Raji (cell line): ENCODE measurements at regions not wholly inside any gene's neighbourhood (a gene's known extent, or its start where the extent isn't known, plus 50 kb on each side); places are given as distances from the start of the nearest gene placed in this dataset.

Source experiments
- POLR2A ChIP-seq: IDR thresholded peaks from 2 replicates; pipeline ENCODE4 v1.6.1; 2011; ENCODE audit warnings: low read depth, low read length, control low read depth; ENCODE audit not compliant: insufficient read depth

DNA sequence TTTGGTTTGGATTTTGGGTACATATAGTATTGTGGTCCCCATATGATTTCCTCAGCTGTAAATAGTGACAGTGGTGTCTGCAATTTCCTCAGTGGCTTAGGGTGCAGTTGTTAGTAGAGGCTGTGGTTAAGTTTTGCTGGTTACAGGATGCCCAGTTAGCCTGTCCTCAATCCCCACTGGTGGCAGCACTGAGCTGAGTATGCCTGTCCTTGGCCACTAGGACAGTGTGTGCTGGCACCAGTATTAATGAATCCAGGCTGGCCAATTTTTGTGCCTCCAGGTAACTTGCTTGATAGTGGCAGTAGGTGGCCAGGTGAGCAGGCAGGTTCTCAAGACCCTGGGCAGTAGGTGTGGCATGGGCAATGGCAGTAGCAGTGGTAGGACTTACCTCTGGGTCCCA is 973.1 kb downstream of the TMEM182 start:
- TF ChIP-seq POLR2A, result no peak

DNA sequence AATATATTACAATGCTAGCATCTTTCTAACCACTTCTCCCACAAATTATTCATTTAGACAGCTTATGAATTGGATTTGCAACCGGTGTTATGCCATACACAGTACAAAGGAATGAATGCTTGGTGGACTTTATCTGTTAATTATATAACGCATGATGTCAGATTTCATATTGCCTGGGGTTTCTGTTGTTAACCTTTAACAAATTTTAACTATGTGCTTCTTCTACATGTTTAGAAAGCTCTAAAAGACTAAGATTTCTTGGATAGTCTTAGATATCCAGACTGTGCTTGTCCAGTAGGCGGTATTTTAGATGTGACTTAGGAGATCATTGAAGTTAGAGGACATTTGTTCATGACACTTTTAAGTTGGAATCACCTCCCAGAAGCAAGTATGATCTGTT is 976.3 kb downstream of the TMEM182 start:
- no peak for TF ChIP-seq POLR2A

DNA sequence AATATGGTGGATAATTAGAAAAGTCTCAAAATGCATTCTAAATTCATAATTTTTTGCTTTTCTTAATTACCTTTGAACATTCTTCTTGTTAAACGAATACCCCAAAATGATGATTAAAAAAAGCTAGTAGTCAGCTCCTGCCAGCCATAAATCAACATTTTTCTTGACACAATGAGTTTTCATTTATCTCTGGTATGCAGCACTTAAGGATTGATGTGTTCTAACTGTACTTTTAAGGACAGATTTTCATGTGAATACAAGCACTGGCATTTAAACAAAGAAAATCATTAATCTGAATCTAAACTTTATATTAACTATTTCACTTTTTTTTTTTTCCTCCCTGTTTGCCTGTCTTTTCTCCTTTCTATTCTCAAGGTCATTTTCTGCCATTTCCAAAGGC is 976.8 kb downstream of the TMEM182 start:
- no peak for TF ChIP-seq POLR2A

DNA sequence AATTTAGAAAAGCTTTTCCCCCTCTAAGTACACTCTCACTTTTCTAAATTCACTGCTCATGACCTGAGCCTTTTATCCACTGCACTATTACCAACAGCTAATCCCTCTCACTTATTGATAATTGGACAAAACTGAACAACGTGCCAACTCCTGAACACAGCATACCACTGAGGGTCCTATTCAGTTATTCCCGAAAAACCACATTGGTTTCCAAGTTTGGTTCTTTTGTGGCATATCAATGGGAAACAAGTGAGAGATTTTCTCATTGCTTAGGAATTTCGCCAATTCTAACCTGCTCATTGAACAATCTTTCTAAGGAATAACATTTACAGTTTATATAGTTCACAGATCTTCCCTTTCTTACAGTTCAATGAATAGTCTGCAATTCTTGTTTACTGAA is 977.4 kb downstream of the TMEM182 start:
- no peak for TF ChIP-seq POLR2A

DNA sequence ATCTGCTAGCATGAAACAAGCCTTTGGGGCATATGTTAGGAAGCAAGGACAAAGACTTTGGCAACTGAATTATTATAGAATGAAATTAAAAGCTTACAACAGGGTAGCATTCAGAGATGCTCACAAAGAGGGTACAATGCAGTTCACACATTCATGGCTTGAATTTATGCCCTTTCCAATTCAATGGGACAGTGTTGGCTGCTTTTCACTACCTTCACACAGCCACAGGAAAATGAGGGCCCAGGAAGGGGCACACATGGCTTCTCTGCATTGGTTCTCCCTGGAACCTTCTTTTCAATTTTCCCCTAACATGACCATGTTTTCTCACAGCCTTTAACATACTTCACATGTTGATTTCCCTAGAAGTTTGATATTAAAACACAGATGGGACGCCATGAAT is 978.1 kb downstream of the TMEM182 start:
- no peak for TF ChIP-seq POLR2A

DNA sequence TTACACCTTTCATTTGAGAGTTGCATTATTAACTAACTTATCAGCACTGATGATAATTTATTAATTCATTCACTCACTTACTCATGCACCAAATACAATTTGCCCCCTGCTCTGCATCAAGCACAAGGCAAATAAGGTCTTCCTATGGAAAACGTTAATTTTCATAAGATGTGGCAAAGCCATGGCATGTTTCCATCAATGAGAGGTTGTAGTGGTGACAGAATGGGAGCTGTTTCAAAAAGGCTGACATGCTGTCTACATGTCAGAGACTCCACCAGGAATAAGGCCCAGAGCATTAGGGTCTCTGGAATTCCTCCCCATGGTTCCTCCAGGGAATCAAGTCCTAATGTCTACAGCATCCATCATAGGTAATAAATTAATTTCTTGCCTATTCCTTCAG is 978.8 kb downstream of the TMEM182 start:
- TF ChIP-seq POLR2A, result no peak

DNA sequence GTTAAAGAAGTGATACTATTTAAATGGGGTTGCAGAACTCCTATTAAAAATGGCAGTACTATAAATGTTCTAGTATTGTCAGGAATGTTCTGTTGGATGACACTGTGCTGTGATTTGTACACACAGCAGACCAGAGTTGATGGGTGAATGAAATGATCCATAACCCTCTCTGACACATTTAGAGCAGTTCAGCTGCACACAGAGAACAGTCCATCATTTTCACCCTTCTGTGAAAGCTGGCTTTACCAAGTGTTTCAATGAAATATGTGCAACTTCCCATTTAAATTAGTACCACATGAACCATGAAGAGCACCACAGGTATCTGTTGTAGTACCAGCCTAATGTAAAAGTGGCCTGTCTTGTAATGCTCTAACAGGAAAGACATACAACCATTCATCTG is 981.4 kb downstream of the TMEM182 start:
- no peak for TF ChIP-seq POLR2A

DNA sequence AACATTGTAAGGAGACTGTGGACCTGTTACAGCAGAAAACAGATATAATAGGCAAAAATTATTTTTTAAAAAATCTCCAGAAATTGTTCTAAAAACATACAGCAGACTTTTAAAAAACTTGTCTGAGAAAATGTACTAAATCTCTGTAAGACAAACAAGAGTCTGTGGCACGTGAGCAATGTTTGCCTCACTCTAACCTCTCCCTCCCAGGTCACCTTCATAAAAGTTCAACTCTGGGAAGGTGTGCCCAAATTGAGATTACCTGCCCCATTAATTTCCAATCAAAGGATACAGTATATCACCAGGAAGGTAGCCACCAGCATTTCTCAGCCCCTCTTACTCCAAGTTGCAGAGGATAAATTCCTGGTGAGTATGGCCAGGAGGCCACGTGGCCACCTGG is 992.7 kb downstream of the TMEM182 start:
- TF ChIP-seq POLR2A, result no peak

DNA sequence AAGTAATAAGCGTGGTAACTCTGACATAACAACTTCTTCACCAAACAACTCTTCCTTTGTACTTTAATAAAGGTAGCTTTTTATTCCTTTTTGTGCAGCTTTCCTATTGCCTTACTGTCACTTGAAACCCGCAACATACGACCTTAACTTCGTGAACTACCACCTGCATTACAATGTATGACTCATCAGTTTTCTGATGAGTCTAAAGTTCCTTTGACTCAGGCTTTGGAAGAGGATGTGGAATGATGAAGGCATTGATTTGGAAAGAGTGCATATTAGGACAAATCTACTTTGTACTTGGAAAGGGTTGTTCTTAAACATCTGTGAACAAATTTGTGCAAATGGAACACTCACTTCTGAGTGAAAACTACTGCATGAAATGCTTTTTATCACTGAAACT is 1012.1 kb downstream of the TMEM182 start:
- no peak for TF ChIP-seq POLR2A

DNA sequence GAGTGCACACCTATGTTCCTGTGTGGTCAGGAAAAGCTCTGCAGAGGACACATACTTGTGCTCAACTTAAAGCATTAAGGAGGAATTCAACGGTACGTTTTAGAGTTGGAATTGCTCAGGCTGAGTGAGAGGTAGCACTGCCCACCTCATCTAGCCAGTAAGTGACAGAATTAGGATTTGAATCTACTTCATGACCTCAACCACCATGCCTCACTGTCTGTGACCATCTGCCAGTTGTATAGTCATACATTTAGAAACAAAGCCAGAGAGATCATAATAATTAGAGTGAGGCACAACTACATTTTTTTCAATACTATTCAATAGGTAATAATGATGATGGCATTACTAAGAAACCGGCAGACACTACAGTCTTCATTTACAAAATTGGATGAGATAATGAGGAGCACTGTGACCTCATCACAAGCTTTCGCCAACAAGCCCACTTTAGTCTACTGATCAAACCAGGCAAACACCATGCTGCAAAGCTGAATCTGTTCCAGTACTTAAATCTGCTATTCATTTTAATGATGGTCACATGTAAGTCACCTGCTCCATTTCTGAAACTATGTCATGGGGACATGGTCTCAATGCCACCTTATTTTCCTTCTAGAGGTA is 1018.4 kb downstream of the TMEM182 start:
- no peak for TF ChIP-seq POLR2A

DNA sequence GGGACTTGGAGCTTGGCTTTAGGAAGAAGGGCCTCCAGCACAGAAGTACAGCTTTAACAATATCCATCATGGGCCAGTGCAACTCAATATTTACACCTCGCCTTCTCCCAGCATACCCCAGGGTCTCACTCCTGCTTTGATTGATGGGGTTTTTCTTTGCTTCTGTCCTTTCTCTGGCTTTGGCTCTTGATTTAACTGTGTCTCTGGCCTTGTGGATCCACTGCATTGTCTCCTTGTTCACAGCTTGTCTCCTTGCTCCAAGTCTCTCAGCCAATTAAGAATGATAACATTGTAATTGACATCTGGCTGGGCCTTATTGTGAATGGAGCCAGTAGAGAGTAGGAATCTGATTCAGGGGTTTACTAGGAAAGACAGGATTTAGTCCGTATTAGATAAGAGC is 1019.5 kb downstream of the TMEM182 start:
- no peak for TF ChIP-seq POLR2A

DNA sequence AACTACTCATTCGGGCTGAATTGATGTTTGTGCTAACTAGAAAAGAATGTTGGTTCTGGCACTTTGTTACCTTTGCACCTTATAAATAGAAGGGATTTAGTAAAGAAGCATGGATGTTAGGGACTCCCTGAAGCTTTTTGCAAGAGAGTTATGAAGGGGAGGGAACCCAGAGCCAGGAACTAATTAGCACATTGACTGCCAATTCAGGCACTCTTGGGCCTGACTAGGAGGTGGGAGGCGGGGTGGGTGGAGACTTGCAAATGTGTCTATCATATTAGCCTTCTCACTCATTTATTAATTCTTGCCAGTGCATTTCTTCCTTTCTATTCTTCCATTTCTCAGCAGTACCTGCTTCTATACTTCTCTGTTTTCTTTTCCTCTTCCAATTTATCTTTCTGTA is 1022.4 kb downstream of the TMEM182 start:
- TF ChIP-seq POLR2A, result no peak

DNA sequence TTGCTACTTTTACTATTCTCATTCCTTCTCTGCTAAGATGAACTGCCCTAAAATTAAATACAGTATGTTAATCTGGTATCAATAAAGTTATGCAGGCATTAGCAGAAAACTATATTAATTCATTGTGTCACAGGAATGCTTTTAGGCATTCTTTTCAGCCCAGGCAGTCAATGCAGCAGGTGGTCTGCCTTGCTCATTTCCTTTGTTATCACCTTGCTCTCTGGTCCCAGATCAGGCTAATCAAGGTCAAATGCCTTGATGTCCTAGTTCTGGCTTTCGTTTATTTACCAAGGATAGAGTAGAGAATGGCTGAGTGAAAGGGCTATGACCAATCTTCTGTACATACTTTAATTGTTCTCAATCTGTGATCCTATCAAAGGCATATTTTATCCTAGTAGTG is 1023.6 kb downstream of the TMEM182 start:
- no peak for TF ChIP-seq POLR2A

DNA sequence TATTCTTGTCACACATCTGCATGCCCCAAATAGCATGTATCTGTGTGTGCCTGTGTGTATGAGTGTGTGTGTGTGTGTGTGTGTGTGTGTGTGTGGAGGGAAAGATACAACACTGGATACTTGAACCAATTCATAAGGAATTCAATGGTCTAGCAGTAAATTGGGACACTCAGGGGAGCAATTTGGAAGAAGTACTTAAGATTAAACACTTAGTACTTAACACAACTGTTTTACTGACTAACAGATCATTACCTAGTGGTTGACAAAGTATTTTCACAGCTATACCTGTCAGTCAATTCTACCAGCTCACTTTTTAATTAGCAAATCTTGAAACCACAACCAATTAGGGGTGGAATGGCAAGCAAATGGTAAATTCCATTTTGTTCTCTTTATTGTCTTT is 1024.1 kb downstream of the TMEM182 start:
- no peak for TF ChIP-seq POLR2A

DNA sequence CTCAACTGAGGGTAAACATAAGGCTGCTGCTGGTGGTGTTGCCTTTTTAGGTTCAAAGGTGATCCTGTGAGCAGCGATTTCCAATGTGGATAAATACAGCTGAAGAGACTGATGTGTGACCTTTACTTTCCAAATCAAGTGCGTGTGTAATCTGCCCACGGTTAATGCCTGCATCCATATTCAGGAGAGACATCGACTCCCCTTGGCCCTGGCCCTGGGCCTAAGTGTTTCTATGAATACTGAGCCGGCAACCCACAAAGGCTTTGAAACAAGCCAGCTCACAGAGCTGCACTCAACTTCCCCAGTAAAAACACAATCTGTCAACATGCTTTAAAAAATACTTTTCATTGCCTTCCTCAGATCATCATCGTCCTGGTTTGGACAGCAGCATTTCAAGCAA is 1026.6 kb downstream of the TMEM182 start:
- no peak for TF ChIP-seq POLR2A

DNA sequence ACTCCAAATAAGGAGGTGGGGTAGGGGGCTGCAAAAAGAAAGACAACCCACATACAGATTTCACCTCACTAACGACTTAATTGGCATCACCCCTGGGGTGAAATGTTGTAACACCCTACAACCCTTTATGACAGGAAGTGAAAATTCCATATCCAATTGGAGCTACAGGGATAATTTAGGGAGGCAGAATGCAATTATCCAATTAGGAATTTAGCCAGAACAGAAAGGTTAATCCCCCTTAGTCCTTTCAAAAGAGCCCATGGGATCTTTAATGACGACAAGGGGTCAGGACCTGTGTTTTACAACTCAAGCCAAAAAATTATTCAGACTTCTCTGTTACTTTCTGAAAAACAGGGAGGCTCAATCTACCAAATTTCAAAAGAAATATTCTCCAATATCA is 1027.1 kb downstream of the TMEM182 start:
- no peak for TF ChIP-seq POLR2A

DNA sequence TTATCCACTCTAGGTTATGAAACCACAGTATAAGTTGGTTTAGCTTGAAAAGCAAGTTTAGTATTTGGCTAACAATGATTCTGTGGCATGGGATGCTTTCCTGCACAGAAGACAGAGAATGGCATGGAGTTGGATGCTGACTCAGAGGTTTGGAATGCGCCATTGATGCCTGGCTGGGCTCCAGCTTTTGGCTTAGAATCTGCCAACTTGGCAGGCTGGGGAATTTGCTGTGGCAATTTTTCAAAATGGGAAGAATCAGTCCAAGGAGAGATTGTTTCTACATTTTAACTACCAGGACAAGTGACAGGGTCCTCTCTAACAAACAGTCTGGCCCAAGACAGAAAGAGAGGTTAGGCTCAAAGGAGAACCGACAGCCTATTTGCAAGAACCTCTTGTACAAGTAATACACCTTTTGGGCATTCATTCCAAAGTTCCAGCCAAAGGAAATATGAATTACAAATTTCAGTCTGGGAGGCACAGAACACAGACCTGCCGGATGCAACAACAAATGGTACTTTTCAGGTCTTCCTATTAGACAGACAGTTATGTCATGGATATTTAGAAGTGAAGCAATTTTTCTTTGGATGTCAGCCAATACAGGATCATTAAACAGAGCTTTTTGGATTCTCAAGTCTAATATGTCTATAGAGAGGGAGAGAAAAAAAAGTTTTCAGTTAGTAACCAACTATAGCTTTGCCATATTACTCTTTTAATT is 1027.7 kb downstream of the TMEM182 start:
- TF ChIP-seq POLR2A, result no peak

DNA sequence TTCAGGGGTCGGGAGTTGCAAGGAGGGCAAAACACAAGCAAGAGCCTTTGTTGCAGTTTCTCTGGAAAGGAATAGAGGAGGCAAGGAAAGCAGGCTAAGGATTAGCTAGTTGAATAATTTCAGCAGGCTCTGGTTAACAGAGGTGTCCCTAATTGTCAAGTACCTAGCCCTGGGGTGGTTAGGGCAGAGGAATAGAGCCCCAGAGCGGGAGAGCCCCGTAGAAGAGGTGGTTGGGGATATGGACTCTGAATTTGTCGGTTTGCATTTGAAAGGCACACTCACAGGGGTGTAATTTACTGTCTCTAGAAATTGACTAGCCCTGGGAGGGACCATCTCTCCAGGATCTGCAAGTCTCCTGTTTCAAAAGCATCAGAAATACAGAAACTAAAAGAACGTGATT is 1030.2 kb downstream of the TMEM182 start:
- no peak for TF ChIP-seq POLR2A

DNA sequence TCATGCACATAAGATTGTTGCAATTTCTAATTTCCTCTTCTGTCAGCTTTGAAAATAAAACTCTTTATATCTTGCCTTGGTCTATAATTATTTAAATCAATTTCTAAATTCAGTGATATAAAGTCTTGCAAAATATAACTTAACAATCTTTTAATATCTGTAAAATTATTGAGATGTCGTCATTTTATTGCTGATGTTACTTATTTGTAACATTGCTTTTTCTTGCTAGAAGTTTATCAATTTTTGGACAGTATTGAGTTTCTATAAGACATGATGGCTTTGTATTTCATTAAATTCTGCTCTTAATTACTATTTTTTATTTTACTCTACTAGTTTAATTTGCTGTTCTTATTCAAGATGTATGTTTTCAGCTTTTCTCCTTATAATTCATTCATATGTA is 1036.5 kb downstream of the TMEM182 start:
- no peak for TF ChIP-seq POLR2A
